ENCODE measurements at regions not wholly inside any gene's neighbourhood (a gene's known extent, or its start where the extent isn't known, plus 50 kb on each side); places are given as distances from the start of the nearest gene placed in this dataset.

DNA sequence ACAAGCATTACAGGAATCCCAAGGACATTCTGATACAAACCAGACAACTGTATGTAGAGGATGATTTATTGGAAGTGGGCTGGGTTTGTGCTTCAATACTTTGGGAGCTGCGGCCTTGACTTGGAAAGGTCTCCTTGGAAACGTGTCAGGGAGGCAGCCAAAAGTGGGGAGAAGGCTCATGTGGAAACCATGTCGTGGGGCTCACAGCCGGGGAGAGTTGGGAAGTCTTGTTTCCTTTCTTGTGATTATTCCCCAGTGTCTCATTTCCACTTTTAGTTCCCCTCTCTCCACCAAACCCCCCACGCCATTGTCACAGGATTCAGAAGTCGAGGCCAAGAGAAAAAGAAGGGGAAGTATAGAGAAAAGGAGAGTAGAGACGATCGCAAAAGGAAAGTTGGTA lies 53.9 kb upstream of the SFMBT2 start:
- Histone ChIP-seq H3K4me1 (no peaks in the 10 kb centered on the region), H3K27ac (no peak overlapping the region), H3K9me3 (no peaks in the 10 kb centered on the region), H3K4me3 (no peak overlapping the region), H3K4me2 (no peak overlapping the region)
- POLR2A ChIA-PET: no interaction called here
- no peak for FAIRE-seq
- no peak for TF ChIP-seq HEYL (CRISPR knock-in tag; IDR thresholded peaks at IDR 0.05)
- no peak for TF ChIP-seq FOSL2 (IDR thresholded peaks at IDR 0.05)
- TF ChIP-seq FOSL2 (CRISPR knock-in tag; IDR thresholded peaks at IDR 0.05): no peak
- no peak for TF ChIP-seq CHD2 (IDR thresholded peaks at IDR 0.05; ENCODE audit: low read length, partially characterized antibody)
- no peak for TF ChIP-seq EHF (CRISPR knock-in tag; IDR thresholded peaks at IDR 0.05)
- TF ChIP-seq, protein P1, sequence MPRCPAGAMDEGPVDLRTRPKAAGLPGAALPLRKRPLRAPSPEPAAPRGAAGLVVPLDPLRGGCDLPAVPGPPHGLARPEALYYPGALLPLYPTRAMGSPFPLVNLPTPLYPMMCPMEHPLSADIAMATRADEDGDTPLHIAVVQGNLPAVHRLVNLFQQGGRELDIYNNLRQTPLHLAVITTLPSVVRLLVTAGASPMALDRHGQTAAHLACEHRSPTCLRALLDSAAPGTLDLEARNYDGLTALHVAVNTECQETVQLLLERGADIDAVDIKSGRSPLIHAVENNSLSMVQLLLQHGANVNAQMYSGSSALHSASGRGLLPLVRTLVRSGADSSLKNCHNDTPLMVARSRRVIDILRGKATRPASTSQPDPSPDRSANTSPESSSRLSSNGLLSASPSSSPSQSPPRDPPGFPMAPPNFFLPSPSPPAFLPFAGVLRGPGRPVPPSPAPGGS (IDR thresholded peaks at IDR 0.05): no peak
- TF ChIP-seq HDAC2 (IDR thresholded peaks at IDR 0.05): no peak
- TF ChIP-seq MAFK (IDR thresholded peaks at IDR 0.05; ENCODE audit: partially characterized antibody): no peak
- no peak for TF ChIP-seq KDM5A (IDR thresholded peaks at IDR 0.05)
- TF ChIP-seq HOXB5 (CRISPR knock-in tag; IDR thresholded peaks at IDR 0.05): no peak
- no peak for TF ChIP-seq RCOR1 (IDR thresholded peaks at IDR 0.05; ENCODE audit: low read depth, low read length)
- no peak for TF ChIP-seq USF2 (IDR thresholded peaks at IDR 0.05)
- TF ChIP-seq CHD4 (IDR thresholded peaks at IDR 0.05; ENCODE audit: borderline replicate concordance): no peak
- no peak for TF ChIP-seq CTCF (IDR thresholded peaks at IDR 0.05)
- TF ChIP-seq, protein P2, sequence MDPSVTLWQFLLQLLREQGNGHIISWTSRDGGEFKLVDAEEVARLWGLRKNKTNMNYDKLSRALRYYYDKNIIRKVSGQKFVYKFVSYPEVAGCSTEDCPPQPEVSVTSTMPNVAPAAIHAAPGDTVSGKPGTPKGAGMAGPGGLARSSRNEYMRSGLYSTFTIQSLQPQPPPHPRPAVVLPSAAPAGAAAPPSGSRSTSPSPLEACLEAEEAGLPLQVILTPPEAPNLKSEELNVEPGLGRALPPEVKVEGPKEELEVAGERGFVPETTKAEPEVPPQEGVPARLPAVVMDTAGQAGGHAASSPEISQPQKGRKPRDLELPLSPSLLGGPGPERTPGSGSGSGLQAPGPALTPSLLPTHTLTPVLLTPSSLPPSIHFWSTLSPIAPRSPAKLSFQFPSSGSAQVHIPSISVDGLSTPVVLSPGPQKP (IDR thresholded peaks at IDR 0.05; ENCODE audit: low read depth, low read length): no peak
- no peak for TF ChIP-seq MAZ (IDR thresholded peaks at IDR 0.05; ENCODE audit: borderline replicate concordance, low read depth, low read length)
- no peak for TF ChIP-seq ESRRA (IDR thresholded peaks at IDR 0.05; ENCODE audit: borderline replicate concordance, low read length)
- TF ChIP-seq HOXA7 (CRISPR knock-in tag; IDR thresholded peaks at IDR 0.05): no peak
- no peak for TF ChIP-seq PBX3 (IDR thresholded peaks at IDR 0.05)
- no peak for TF ChIP-seq ZC3H11A (IDR thresholded peaks at IDR 0.05)
- no peak for TF ChIP-seq HES2 (IDR thresholded peaks at IDR 0.05)
- CTCF ChIA-PET: no interaction called here
- WGBS (ENCODE audit: missing lambda C conversion rate): 53% methylated on average over 8 of the region's 8 CpGs
- ATAC-seq: no peak
- no peak for DNase-seq (ENCODE audit: low read depth in 1 of 2, low spot score in 1 of 2)

Small RNA genes in the stretch of these regions (small RNA-seq; reads per million reads assigned to genes)
- gene RNU6-535P: 0 reads per million in 6 experiments
